GM12878 (cell line): ENCODE measurements at regions not wholly inside any gene's neighbourhood (a gene's known extent, or its start where the extent isn't known, plus 50 kb on each side); places are given as distances from the start of the nearest gene placed in this dataset.

ENCODE experiments used
- ATF3 ChIP-seq: IDR thresholded peaks from 2 replicates; pipeline ENCODE4 v1.6.1; 2011; ENCODE audit warnings: low read depth, mild to moderate bottlenecking, low read length, moderate library complexity, borderline replicate concordance; ENCODE audit errors: extremely low read depth
- CREB1 ChIP-seq: IDR thresholded peaks from 2 replicates; pipeline ENCODE4 v1.6.1; 2012; ENCODE audit warnings: low read depth, mild to moderate bottlenecking, inconsistent platforms
- CTCF ChIP-seq, 3 experiments: IDR thresholded peaks in 2 of 3; conservative IDR thresholded peaks in 1 of 3; 2 replicates each; pipeline ENCODE4 v1.5.1; 2011; ENCODE audit warnings: low read depth in 3 of 3, low read length in 3 of 3, mild to moderate bottlenecking in 3 of 3, control low read depth in 2 of 3, moderate library complexity in 2 of 3, inconsistent platforms in 1 of 3, mixed read lengths in 1 of 3; ENCODE audit not compliant: control insufficient read depth in 2 of 3, insufficient read depth in 1 of 3; ENCODE audit errors: extremely low read depth in 1 of 3
- E2F4 ChIP-seq: IDR thresholded peaks from 2 replicates; pipeline ENCODE4 v1.6.1; 2012; ENCODE audit warnings: low read depth, low read length, improper control_type of control experiment
- EP300 ChIP-seq, 2 experiments: fragments of 150-350 bp in 1 of 2; IDR thresholded peaks; 2 replicates each; pipeline ENCODE4 v1.6.1; 2011 to 2012; ENCODE audit warnings: low read depth in 2 of 2, low read length in 2 of 2, borderline replicate concordance in 1 of 2, improper control_type of control experiment in 1 of 2, inconsistent platforms in 1 of 2; ENCODE audit not compliant: control insufficient read depth in 1 of 2
- HCFC1 ChIP-seq: fragments of 150-350 bp; IDR thresholded peaks from 2 replicates; pipeline ENCODE4 v1.6.1; 2014; ENCODE audit warnings: low read length
- JUNB ChIP-seq: IDR thresholded peaks from 2 replicates; pipeline ENCODE4 v1.6.1; 2016; ENCODE audit warnings: antibody characterized with exemption, mild to moderate bottlenecking
- JUND ChIP-seq: IDR thresholded peaks from 2 replicates; pipeline ENCODE4 v1.6.1; 2012; ENCODE audit warnings: low read depth, mild to moderate bottlenecking, low read length, improper control_type of control experiment, moderate library complexity
- MXI1 ChIP-seq: fragments of 150-350 bp; IDR thresholded peaks from 2 replicates; pipeline ENCODE4 v1.6.1; 2011; ENCODE audit warnings: low read depth, mild to moderate bottlenecking, inconsistent platforms, low read length, improper control_type of control experiment
- NFYB ChIP-seq: IDR thresholded peaks from 2 replicates; pipeline ENCODE4 v1.6.1; 2011; ENCODE audit warnings: low read depth, mild to moderate bottlenecking, low read length, improper control_type of control experiment, moderate library complexity; ENCODE audit not compliant: insufficient read depth
- POLR2A ChIP-seq: IDR thresholded peaks from 2 replicates; pipeline ENCODE4 v1.6.1; 2011; ENCODE audit warnings: low read depth, mild to moderate bottlenecking, low read length
- RCOR1 ChIP-seq: conservative IDR thresholded peaks from 2 replicates; pipeline ENCODE4 v1.6.1; 2012; ENCODE audit warnings: low read depth, low read length, improper control_type of control experiment
- TCF12 ChIP-seq: IDR thresholded peaks from 2 replicates; pipeline ENCODE4 v1.6.1; 2011; ENCODE audit warnings: low read depth, mild to moderate bottlenecking, low read length
- ZNF687 ChIP-seq: fragments of 450-650 bp; IDR thresholded peaks from 2 replicates; pipeline ENCODE4 v1.6.1; 2017; ENCODE audit warnings: mild to moderate bottlenecking, moderate library complexity

GRCh38 chr5:12837592-12837991 is 933.3 kb upstream of the CTNND2 start:
- TF ChIP-seq EP300 (IDR thresholded peaks at IDR 0.05; ENCODE audit: borderline replicate concordance in 1 of 2, control insufficient read depth in 1 of 2, low read depth in 2 of 2, low read length in 2 of 2) (no peak), CTCF (IDR thresholded peaks at IDR 0.05 in 2 of 3, conservative IDR thresholded peaks at IDR 0.05 in 1 of 3; ENCODE audit: control insufficient read depth in 2 of 3, extremely low read depth in 1 of 3, insufficient read depth in 1 of 3, low read depth in 3 of 3, low read length in 3 of 3) (no peak), JUND (no peak), HCFC1 (no peak), E2F4 (no peak), ZNF687 (no peak), NFYB (no peak), ATF3 (no peak), POLR2A (no peak), MXI1 (no peak), CREB1 (no peak), RCOR1 (no peak), JUNB (no peak), TCF12 (no peak)
